ENCODE measurements at regions not wholly inside any gene's neighbourhood (a gene's known extent, or its start where the extent isn't known, plus 50 kb on each side); places are given as distances from the start of the nearest gene placed in this dataset.
"Not testable (repeated sequence)": the region's sequence is repeated elsewhere in the genome, so short reads cannot be mapped to it uniquely, and the experiment has no call there.

DNA sequence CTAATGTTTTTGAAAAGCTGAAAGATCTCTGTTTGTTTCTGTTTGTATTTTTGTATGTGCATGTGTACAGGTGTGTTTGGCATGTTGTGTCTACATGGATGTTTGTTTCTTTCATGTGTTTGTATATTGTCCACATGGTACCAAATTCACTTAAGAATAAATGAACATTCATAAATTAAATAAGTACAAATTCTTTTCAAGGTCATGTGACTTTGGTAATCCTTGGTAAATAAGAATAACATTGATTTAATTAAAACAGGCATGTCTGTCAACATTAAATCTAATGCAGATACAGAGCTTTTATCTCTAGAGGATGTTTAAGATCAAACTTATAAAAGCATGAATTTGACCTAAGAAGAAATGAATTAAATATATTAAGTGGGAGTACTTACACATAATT is 219.8 kb upstream of the EPHA7 start:
- Histone ChIP-seq H3K4me2 (no peak overlapping the region), H2AFZ (replicated peaks) (peak overlapping the region; percentile 26), H3K9me3 (ENCODE audit: low read depth) (no peaks in the 10 kb centered on the region), H3K27ac (no peak overlapping the region), H3K4me1 (peaks cover 10% of the 10 kb centered on the region), H3K27me3 (no peaks in the 10 kb centered on the region), H3K36me3 (no peaks in the 10 kb centered on the region), H3F3A (ENCODE audit: low read depth) (peaks cover 6% of the 10 kb centered on the region), H4K20me1 (ENCODE audit: low read depth) (no peaks in the 10 kb centered on the region), H3K4me3 (no peak overlapping the region), H3K79me2 (ENCODE audit: low read depth) (no peaks in the 10 kb centered on the region), H3K9ac (no peak overlapping the region)
- TF ChIP-seq EZH2phosphoT487 (IDR thresholded peaks at IDR 0.05), result no peak
- TF ChIP-seq EZH2 (IDR thresholded peaks at IDR 0.05), result no peak
- TF ChIP-seq, protein P1, sequence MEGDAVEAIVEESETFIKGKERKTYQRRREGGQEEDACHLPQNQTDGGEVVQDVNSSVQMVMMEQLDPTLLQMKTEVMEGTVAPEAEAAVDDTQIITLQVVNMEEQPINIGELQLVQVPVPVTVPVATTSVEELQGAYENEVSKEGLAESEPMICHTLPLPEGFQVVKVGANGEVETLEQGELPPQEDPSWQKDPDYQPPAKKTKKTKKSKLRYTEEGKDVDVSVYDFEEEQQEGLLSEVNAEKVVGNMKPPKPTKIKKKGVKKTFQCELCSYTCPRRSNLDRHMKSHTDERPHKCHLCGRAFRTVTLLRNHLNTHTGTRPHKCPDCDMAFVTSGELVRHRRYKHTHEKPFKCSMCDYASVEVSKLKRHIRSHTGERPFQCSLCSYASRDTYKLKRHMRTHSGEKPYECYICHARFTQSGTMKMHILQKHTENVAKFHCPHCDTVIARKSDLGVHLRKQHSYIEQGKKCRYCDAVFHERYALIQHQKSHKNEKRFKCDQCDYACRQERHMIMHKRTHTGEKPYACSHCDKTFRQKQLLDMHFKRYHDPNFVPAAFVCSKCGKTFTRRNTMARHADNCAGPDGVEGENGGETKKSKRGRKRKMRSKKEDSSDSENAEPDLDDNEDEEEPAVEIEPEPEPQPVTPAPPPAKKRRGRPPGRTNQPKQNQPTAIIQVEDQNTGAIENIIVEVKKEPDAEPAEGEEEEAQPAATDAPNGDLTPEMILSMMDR (IDR thresholded peaks at IDR 0.05), result no peak
- peaks cover 21% of the 10 kb centered on the region for H3K9me3 Mint-ChIP-seq
- H3K4me1 Mint-ChIP-seq, result peaks cover 4% of the 10 kb centered on the region
- peaks cover 1% of the 10 kb centered on the region for H3K36me3 Mint-ChIP-seq
- H3K27me3 Mint-ChIP-seq (ENCODE audit: insufficient read depth, low read depth), result peaks cover 4% of the 10 kb centered on the region
- H3K4me3 Mint-ChIP-seq, result no peak overlapping the region
- DNase-seq (ENCODE audit: low spot score), result no peak
- peak overlapping the region; percentile 19 for H3K27ac Mint-ChIP-seq

DNA sequence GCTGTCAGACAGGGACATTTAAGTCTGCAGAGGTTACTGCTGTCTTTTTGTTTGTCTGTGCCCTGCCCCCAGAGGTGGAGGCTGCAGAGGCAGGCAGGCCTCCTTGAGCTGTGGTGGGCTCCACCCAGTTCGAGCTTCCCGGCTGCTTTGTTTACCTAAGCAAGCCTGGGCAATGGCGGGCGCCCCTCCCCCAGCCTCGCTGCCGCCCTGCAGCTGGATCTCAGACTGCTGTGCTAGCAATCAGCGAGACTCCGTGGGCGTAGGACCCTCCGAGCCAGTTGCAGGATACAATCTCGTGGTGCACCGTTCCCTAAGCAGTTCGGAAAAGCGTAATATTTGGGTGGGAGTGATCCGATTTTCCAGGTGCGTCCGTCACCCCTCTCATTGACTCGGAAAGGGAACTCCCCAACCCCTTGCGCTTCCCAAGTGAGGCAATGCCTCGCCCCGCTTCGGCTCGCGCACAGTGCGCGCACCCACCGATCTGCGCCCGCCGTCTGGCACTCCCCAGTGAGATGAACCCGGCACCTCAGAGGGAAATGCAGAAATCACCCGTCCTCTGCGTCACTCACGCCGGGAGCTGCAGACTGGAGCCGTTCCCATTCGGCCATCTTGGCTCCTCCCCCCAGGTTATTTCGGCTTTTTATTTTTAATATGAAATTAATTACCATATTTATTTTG is 217.8 kb upstream of the EPHA7 start:
- not testable (repeated sequence) for H3K36me3 ChIP-seq; H3K27me3 Mint-ChIP-seq (ENCODE audit: insufficient read depth, low read depth); H3K4me3 Mint-ChIP-seq; H3K27ac ChIP-seq; H3K27me3 ChIP-seq; H3K4me3 ChIP-seq; H3K9me3 ChIP-seq (ENCODE audit: low read depth); DNase-seq (ENCODE audit: low spot score); H3K9ac ChIP-seq; H3K36me3 Mint-ChIP-seq; H3K4me1 Mint-ChIP-seq; H3K4me2 ChIP-seq; H3K79me2 ChIP-seq (ENCODE audit: low read depth); H3K27ac Mint-ChIP-seq; H4K20me1 ChIP-seq (ENCODE audit: low read depth); H3F3A ChIP-seq (ENCODE audit: low read depth); H2AFZ ChIP-seq (replicated peaks)
- peaks cover 10% of the 10 kb centered on the region for H3K4me1 ChIP-seq
- peaks cover 14% of the 10 kb centered on the region for H3K9me3 Mint-ChIP-seq

DNA sequence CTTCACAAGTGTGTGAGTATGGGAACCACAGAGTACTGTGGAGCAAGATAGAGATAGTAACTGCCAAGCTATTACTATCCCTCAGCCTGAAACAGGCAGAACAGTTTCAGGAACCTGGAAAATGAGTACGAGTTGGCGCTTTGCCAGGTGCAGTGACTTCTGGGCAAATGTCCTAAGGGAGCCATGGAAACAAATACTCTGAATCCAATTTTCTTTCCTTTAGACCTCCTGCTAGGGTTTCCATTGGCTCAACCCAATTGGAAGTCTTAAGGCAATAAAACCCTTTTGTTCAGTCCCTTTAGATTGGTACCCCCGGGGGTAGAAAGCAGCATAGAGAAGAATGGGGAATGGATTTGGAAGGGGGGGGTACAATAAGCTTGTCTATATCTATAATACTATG is 205.0 kb upstream of the EPHA7 start:
- Histone ChIP-seq H3K4me2 (peak overlapping the region; percentile 68), H3F3A (ENCODE audit: low read depth) (no peaks in the 10 kb centered on the region), H2AFZ (replicated peaks) (no peak overlapping the region), H3K36me3 (no peaks in the 10 kb centered on the region), H3K27ac (no peak overlapping the region), H3K4me3 (peak overlapping the region; percentile 10), H3K4me1 (peaks cover 32% of the 10 kb centered on the region), H3K27me3 (no peaks in the 10 kb centered on the region), H4K20me1 (ENCODE audit: low read depth) (no peaks in the 10 kb centered on the region), H3K9ac (no peak overlapping the region), H3K9me3 (ENCODE audit: low read depth) (no peaks in the 10 kb centered on the region), H3K79me2 (ENCODE audit: low read depth) (no peaks in the 10 kb centered on the region)
- TF ChIP-seq EZH2phosphoT487 (IDR thresholded peaks at IDR 0.05) (no peak), EZH2 (IDR thresholded peaks at IDR 0.05) (no peak)
- TF ChIP-seq, protein P1 (IDR thresholded peaks at IDR 0.05), result no peak
- Mint-ChIP-seq H3K27ac (no peak overlapping the region), H3K9me3 (peaks cover 2% of the 10 kb centered on the region), H3K36me3 (no peaks in the 10 kb centered on the region), H3K4me1 (peaks cover 50% of the 10 kb centered on the region), H3K4me3 (no peak overlapping the region), H3K27me3 (ENCODE audit: insufficient read depth, low read depth) (peaks cover 2% of the 10 kb centered on the region)
- DNase-seq (ENCODE audit: low spot score), result peak; percentile 67

DNA sequence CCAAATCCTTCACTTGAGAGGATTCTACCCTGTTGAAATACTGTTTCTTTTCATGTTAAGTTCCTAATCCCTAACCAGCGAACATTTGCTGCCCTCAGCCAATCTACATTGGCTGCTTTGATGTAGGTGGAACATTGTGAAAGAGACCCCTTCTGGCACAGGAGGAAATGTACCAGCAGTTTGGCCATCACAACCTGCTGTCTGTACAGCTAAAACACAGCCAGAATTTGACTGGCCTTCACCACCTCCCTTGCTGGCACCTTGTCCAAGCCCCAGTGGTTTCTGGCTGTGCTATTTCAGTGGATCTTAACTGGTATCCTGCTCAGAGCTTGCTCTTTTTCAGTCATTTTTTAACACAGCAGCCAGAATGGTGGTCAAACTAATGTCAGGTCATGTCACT is 202.1 kb upstream of the EPHA7 start:
- H3K4me1 Mint-ChIP-seq, result peaks cover 49% of the 10 kb centered on the region
- no peak overlapping the region for H3K27ac Mint-ChIP-seq
- no peaks in the 10 kb centered on the region for H3F3A ChIP-seq (ENCODE audit: low read depth)
- no peaks in the 10 kb centered on the region for H3K36me3 ChIP-seq
- no peak overlapping the region for H3K4me3 ChIP-seq
- peaks cover 2% of the 10 kb centered on the region for H3K9me3 Mint-ChIP-seq
- H3K36me3 Mint-ChIP-seq, result peaks cover 3% of the 10 kb centered on the region
- H4K20me1 ChIP-seq (ENCODE audit: low read depth), result no peaks in the 10 kb centered on the region
- peak; percentile 22 for DNase-seq (ENCODE audit: low spot score)
- no peak overlapping the region for H3K4me2 ChIP-seq
- no peaks in the 10 kb centered on the region for H3K9me3 ChIP-seq (ENCODE audit: low read depth)
- no peak for TF ChIP-seq EZH2phosphoT487 (IDR thresholded peaks at IDR 0.05)
- TF ChIP-seq, protein P1 (IDR thresholded peaks at IDR 0.05), result peak; percentile 18
- H3K27me3 ChIP-seq, result no peaks in the 10 kb centered on the region
- H3K4me3 Mint-ChIP-seq, result no peak overlapping the region
- H3K79me2 ChIP-seq (ENCODE audit: low read depth), result no peaks in the 10 kb centered on the region
- no peak overlapping the region for H3K27ac ChIP-seq
- H3K9ac ChIP-seq, result no peak overlapping the region
- peaks cover 2% of the 10 kb centered on the region for H3K27me3 Mint-ChIP-seq (ENCODE audit: insufficient read depth, low read depth)
- peaks cover 36% of the 10 kb centered on the region for H3K4me1 ChIP-seq
- H2AFZ ChIP-seq (replicated peaks), result no peak overlapping the region

All from neural progenitor cell (in vitro differentiated cells).